PC-9 (cell line): ENCODE measurements at regions not wholly inside any gene's neighbourhood (a gene's known extent, or its start where the extent isn't known, plus 50 kb on each side); places are given as distances from the start of the nearest gene placed in this dataset.

Experiments used
- CTCF ChIP-seq: fragments of 200-600 bp; sonication (generic); conservative IDR thresholded peaks from 2 replicates; pipeline ENCODE4 v1.6.1; 2017; ENCODE audit warnings: mixed run types, antibody characterized with exemption, mild to moderate bottlenecking, moderate library complexity
- EZH2 ChIP-seq: fragments of 200-600 bp; sonication (generic); IDR thresholded peaks from 2 replicates; pipeline ENCODE4 v1.8.0; 2017; ENCODE audit warnings: antibody characterized with exemption, low read depth

GRCh38 chr6:114816678-114817077 lies 473.9 kb upstream of the HS3ST5 start:
- TF ChIP-seq CTCF (no peak), EZH2 (no peak)
